HG02884 (cell line): ENCODE measurements at regions not wholly inside any gene's neighbourhood (a gene's known extent, or its start where the extent isn't known, plus 50 kb on each side); places are given as distances from the start of the nearest gene placed in this dataset.

ENCODE experiments used
- ATAC-seq: cut with Tn5 transposase; IDR thresholded peaks from one replicate; pipeline ENCODE4 v1.9.1; 2021; ENCODE audit warnings: mild to moderate bottlenecking, moderate library complexity; ENCODE audit not compliant: unreplicated experiment

- ATAC-seq = no peak
Measured at GRCh38 chr3:5068531-5069050, 53.5 kb upstream of the ARL8B start.

DNA sequence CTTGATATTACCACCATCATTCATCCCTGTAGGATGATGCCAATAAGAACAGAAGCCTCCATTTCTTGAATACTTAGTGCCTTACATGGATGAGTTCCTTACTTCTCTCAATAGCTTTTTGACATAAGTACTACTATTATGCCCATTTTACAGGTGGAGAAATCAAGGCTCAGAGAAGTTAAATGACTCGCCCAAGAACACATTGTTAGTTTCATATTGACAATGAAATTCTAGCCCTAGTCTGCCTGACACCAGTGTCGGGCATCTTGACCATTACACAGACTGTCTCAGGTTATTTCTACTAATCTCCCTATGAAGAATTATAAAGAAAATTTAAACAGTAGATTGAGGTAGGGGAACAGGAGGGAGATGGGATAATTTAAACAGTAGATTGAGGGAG is 52.5 kb upstream of the ARL8B start:
- ATAC-seq = no peak

- ATAC-seq = no peak
Measured at GRCh38 chr3:5071061-5071460, 51.0 kb upstream of the ARL8B start.

- no peak for ATAC-seq
Measured at GRCh38 chr3:5072100-5072816, 49.8 kb upstream of the ARL8B start.
